NCI-H128 (cell line): ENCODE measurements at regions not wholly inside any gene's neighbourhood (a gene's known extent, or its start where the extent isn't known, plus 50 kb on each side); places are given as distances from the start of the nearest gene placed in this dataset.
"Not testable (repeated sequence)": the region's sequence is repeated elsewhere in the genome, so short reads cannot be mapped to it uniquely, and the experiment has no call there.

ENCODE experiments used
- DNase-seq: peaks from one replicate; lab custom pipeline; 2025; ENCODE audit not compliant: unreplicated experiment; lab: John Stamatoyannopoulos, UW

- no peak for DNase-seq
Observed at GRCh38 chr10:30560326-30560725, 69.2 kb downstream of the LYZL2 start.

- DNase-seq: no peak
Observed at GRCh38 chr10:30559180-30559579, 70.4 kb downstream of the LYZL2 start.

GRCh38 chr10:30558411-30558810 is 71.1 kb downstream of the LYZL2 start:
- no peak for DNase-seq

GRCh38 chr10:30557884-30558283 is 71.7 kb downstream of the LYZL2 start:
- DNase-seq: no peak

- no peak for DNase-seq
Observed at GRCh38 chr10:30556189-30556588, 73.4 kb downstream of the LYZL2 start.

GRCh38 chr10:30555465-30555864 is 74.1 kb downstream of the LYZL2 start:
- no peak for DNase-seq

- no peak for DNase-seq
Observed at GRCh38 chr10:30554440-30554825, 75.1 kb downstream of the LYZL2 start.

- DNase-seq: no peak
Observed at GRCh38 chr10:30553626-30554439, 75.7 kb downstream of the LYZL2 start.

GRCh38 chr10:30553018-30553625 is 76.4 kb downstream of the LYZL2 start:
- DNase-seq: no peak

GRCh38 chr10:30550967-30551815 is 78.4 kb downstream of the LYZL2 start:
- DNase-seq: no peak

GRCh38 chr10:30549134-30549687 is 80.3 kb downstream of the LYZL2 start:
- DNase-seq: not testable (repeated sequence)

GRCh38 chr10:30546511-30546910 is 83.0 kb downstream of the LYZL2 start:
- no peak for DNase-seq

- DNase-seq: no peak
Observed at GRCh38 chr10:30542895-30543288, 86.7 kb downstream of the LYZL2 start.

- no peak for DNase-seq
Observed at GRCh38 chr10:30542001-30542894, 87.3 kb downstream of the LYZL2 start.

GRCh38 chr10:30540276-30540675 is 89.3 kb downstream of the LYZL2 start:
- no peak for DNase-seq

- DNase-seq: no peak
Observed at GRCh38 chr10:30538086-30538485, 91.5 kb downstream of the LYZL2 start.

GRCh38 chr10:30537586-30537985 is 92.0 kb downstream of the LYZL2 start:
- DNase-seq: no peak

- not testable (repeated sequence) for DNase-seq
Observed at GRCh38 chr10:30537158-30537557, 92.4 kb downstream of the LYZL2 start.

GRCh38 chr10:30536578-30536977 is 93.0 kb downstream of the LYZL2 start:
- no peak for DNase-seq

GRCh38 chr10:30535677-30536076 is 93.9 kb downstream of the LYZL2 start:
- DNase-seq: no peak
